K562 (cell line): ENCODE measurements at regions not wholly inside any gene's neighbourhood (a gene's known extent, or its start where the extent isn't known, plus 50 kb on each side); places are given as distances from the start of the nearest gene placed in this dataset.
A peak's percentile ranks its signal among the peaks of the same experiment; 100 is the strongest.

ENCODE experiments used
- ARID1B ChIP-seq: fragments of 450-650 bp; IDR thresholded peaks from 2 replicates; pipeline ENCODE4 v1.6.1; 2016; ENCODE audit warnings: antibody characterized with exemption, mild to moderate bottlenecking, inconsistent platforms
- CBFA2T2 ChIP-seq: fragments of 450-650 bp; conservative IDR thresholded peaks from 2 replicates; pipeline ENCODE4 v1.6.1; 2017; ENCODE audit warnings: mild to moderate bottlenecking
- CBFA2T3 ChIP-seq: fragments of 450-650 bp; IDR thresholded peaks from 2 replicates; pipeline ENCODE4 v1.6.1; 2017
- DPF2 ChIP-seq: fragments of 450-650 bp; IDR thresholded peaks from 2 replicates; pipeline ENCODE4 v1.6.1; 2016
- HMG20A ChIP-seq: fragments of 450-650 bp; formaldehyde crosslinking; conservative IDR thresholded peaks from 2 replicates; pipeline ENCODE4 v1.4.0; 2020; ENCODE audit warnings: mild to moderate bottlenecking, mixed read lengths
- MEF2A ChIP-seq: IDR thresholded peaks from 2 replicates; pipeline ENCODE4 v1.6.1; 2011; ENCODE audit warnings: low read depth, mild to moderate bottlenecking, low read length, moderate library complexity; ENCODE audit not compliant: control insufficient read depth
- NCOR1 ChIP-seq: fragments of 450-650 bp; IDR thresholded peaks from 2 replicates; pipeline ENCODE4 v1.6.1; 2016; ENCODE audit warnings: mild to moderate bottlenecking, moderate library complexity
- PBX2 ChIP-seq, 2 experiments: IDR thresholded peaks in 1 of 2; conservative IDR thresholded peaks in 1 of 2; 2 replicates each; pipeline ENCODE4 v1.6.1; 2016; ENCODE audit warnings: low read depth in 2 of 2, mild to moderate bottlenecking in 1 of 2, missing compliant biosample characterization in 1 of 2, missing genetic modification characterization in 1 of 2, moderate library complexity in 1 of 2
- POLR2AphosphoS5 ChIP-seq: IDR thresholded peaks from 2 replicates; pipeline ENCODE4 v1.6.1; 2011; ENCODE audit warnings: mild to moderate bottlenecking, low read depth, low read length, moderate library complexity; ENCODE audit not compliant: control insufficient read depth, insufficient read depth
- PRMT5 ChIP-seq: sonication (generic); formaldehyde crosslinking; IDR thresholded peaks from 2 replicates; pipeline ENCODE4 v1.5.0; 2020; ENCODE audit warnings: missing genetic modification reagents
- PTRF ChIP-seq: fragments of 450-650 bp; IDR thresholded peaks from 2 replicates; pipeline ENCODE4 v1.6.1; 2016; ENCODE audit warnings: mild to moderate bottlenecking, missing genetic modification characterization, missing compliant biosample characterization
- RUNX1 ChIP-seq: sonication (generic); IDR thresholded peaks from 2 replicates; pipeline ENCODE4 v1.6.1; 2016; ENCODE audit warnings: antibody characterized with exemption, low read depth
- STAT5A ChIP-seq: IDR thresholded peaks from 2 replicates; pipeline ENCODE4 v1.6.1; 2012; ENCODE audit warnings: low read length, inconsistent platforms, borderline replicate concordance
- TAL1 ChIP-seq: fragments of 450-650 bp; IDR thresholded peaks from 2 replicates; pipeline ENCODE4 v1.6.1; 2016; ENCODE audit warnings: mild to moderate bottlenecking
- TEAD4 ChIP-seq, 2 experiments: sonication (generic) in 1 of 2; formaldehyde crosslinking in 1 of 2; IDR thresholded peaks; 2 replicates each; pipeline versions ENCODE4 v1.6.1 to v1.8.0; 2012 to 2022; ENCODE audit warnings: borderline replicate concordance in 1 of 2, inconsistent platforms in 1 of 2, low read length in 1 of 2, mild to moderate bottlenecking in 1 of 2, missing genetic modification reagents in 1 of 2
- ZBED1 ChIP-seq: IDR thresholded peaks from 2 replicates; pipeline ENCODE4 v1.6.1; 2014
- ZFX ChIP-seq: sonication (generic); formaldehyde crosslinking; IDR thresholded peaks from 2 replicates; pipeline ENCODE4 v1.8.0; 2022; ENCODE audit warnings: mild to moderate bottlenecking, missing genetic modification reagents, moderate library complexity
- ZMIZ1 ChIP-seq, 2 experiments: fragments of 150-350 bp in 1 of 2; IDR thresholded peaks; 2 replicates each; pipeline ENCODE4 v1.6.1; 2012 to 2016; ENCODE audit warnings: low read depth in 2 of 2, low read length in 2 of 2, mild to moderate bottlenecking in 1 of 2, moderate library complexity in 1 of 2
- ZNF41 ChIP-seq: fragments of 250-450 bp; sonication (Bioruptor Pico); conservative IDR thresholded peaks from 2 replicates; pipeline ENCODE4 v1.4.0; 2020; ENCODE audit warnings: mild to moderate bottlenecking
- ZNF449 ChIP-seq: fragments of 250-450 bp; sonication (Bioruptor Pico); IDR thresholded peaks from 2 replicates; pipeline ENCODE4 v1.8.0; 2022; ENCODE audit warnings: moderate library complexity, mild to moderate bottlenecking, inconsistent platforms
- ZNF75A ChIP-seq: fragments of 450-650 bp; formaldehyde crosslinking; IDR thresholded peaks from 2 replicates; pipeline ENCODE4 v1.4.0; 2020; ENCODE audit warnings: mild to moderate bottlenecking
- ZNF785 ChIP-seq: fragments of 250-450 bp; sonication (Bioruptor Pico); IDR thresholded peaks from 2 replicates; pipeline ENCODE4 v1.4.0; 2020; ENCODE audit warnings: mild to moderate bottlenecking

- TF ChIP-seq ARID1B (peak; percentile 85), ZNF75A (CRISPR knock-in tag) (no peak), TAL1 (peak; percentile 76), CBFA2T2 (peak; percentile 74), ZFX (CRISPR knock-in tag) (no peak), DPF2 (peak; percentile 44), MEF2A (no peak), TEAD4 (IDR thresholded peaks at IDR 0.05; ENCODE audit: low read length) (peak; percentile 80), TEAD4 (CRISPR knock-in tag; IDR thresholded peaks at IDR 0.05; ENCODE audit: borderline replicate concordance) (no peak), ZNF41 (no peak), ZNF785 (CRISPR knock-in tag) (no peak), POLR2AphosphoS5 (peak; percentile 63; the same call in 1 of the 2 replicates), NCOR1 (peak; percentile 60; the same call in 1 of the 2 replicates), HMG20A (CRISPR knock-in tag) (no peak), CBFA2T3 (peak; percentile 90), ZBED1 (peak; percentile 85; the same call in 1 of the 2 replicates), ZMIZ1 (IDR thresholded peaks at IDR 0.05; ENCODE audit: low read depth in 2 of 2, low read length in 2 of 2) (no peak), PTRF (tag) (no peak), STAT5A (no peak), ZNF449 (CRISPR knock-in tag) (no peak), PRMT5 (CRISPR knock-in tag) (no peak), RUNX1 (no peak), PBX2 (CRISPR knock-in tag; IDR thresholded peaks at IDR 0.05; ENCODE audit: low read depth) (no peak), PBX2 (tag; conservative IDR thresholded peaks at IDR 0.05; ENCODE audit: low read depth) (0 out of 2 replicates have a peak, but pooled peaks have one; percentile 14)
These were observed 76.7 kb upstream of the NAF1 start (continued) for GRCh38 chr4:163243297-163243981.
